Caki2 (cell line): ENCODE measurements at regions not wholly inside any gene's neighbourhood (a gene's known extent, or its start where the extent isn't known, plus 50 kb on each side); places are given as distances from the start of the nearest gene placed in this dataset.

Experiments
- DNase-seq: peaks from one replicate; pipeline ENCODE4 v3.0.0-alpha.2; 2015; ENCODE audit warnings: low read depth
- in situ Hi-C: cut with HindIII; loops from 2 replicates; pipeline ENCODE4 v1.10.0; 2016; ENCODE audit warnings: low sequenced_read_pairs, low pct_unique_long_range_greater_than_20kb, mixed read lengths

DNA sequence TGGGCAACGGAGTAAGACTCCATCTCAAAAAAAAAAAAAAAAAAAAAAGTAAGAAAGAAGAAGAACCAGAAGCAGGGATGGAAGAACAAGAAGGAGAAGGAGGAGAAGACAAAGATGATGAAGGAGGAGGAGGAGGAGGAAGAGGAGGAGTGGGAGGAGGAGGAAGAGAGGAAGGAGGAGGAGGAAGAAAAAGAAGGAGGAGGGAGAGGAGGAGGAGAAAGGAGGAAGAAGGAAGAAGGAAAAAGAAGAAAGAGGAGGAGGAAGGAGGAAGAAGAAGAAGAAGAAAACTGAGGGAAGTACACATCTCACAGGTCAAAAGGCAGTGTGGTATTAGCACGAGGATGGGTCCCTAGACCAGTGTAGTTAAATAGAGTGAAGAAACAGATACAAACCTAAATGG, 65.1 kb upstream of the SCAF8 start:
- DNase-seq = no peak
- in situ Hi-C loops = no loop called here

DNA sequence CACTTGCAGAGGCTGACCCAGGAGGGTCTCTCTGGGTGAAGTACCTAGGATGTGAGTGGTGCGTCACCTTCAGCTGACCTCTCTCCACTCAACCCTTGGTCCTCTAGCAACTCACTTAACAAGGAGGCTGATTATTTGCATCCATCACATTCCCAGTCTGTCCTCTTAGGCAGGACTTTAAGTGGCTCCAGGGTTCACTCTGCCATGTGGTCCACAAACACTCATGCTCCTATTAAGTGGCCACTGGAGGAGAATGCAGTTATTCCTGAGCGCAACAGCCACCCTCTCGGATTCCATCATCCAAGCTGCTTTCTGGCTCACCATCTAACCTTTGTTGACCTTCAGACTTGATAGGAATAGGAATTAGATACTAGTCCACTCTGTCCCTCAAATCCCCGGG, 61.1 kb upstream of the SCAF8 start:
- in situ Hi-C loops = no loop called here
- no peak for DNase-seq

- DNase-seq = no peak
- in situ Hi-C loops = no loop called here
Measured at GRCh38 chr6:154673919-154674318, 59.3 kb upstream of the SCAF8 start.

DNA sequence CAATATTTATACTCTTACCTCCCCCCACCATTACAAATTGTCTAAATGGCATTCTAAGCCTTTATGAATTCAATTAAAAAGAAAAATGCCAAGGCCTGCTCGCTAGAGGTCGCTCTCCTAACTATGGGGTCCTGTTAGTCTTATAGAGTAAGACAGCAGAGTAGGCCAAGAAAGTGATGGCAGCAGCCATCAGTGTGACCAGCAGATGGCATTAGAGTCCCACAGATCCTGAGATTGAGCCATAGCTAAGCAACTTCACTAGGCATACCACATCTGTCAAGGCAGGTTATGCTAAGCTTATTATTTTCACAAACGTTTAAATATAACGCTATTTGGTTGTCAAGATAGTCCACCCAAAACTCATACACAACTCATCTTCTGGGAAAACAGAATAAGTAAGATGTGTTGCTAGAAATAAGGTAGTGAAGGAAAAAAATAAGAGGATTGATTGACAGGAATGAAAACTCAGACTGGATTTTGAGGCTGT, 57.6 kb upstream of the SCAF8 start:
- in situ Hi-C loops = no loop called here

GRCh38 chr6:154682633-154683125, 50.5 kb upstream of the SCAF8 start:
- in situ Hi-C loops = no loop called here
- DNase-seq = no peak

More for the DNA sequence above, 57.6 kb upstream of the SCAF8 start:
- DNase-seq = peak; percentile 74
